ENCODE measurements at regions not wholly inside any gene's neighbourhood (a gene's known extent, or its start where the extent isn't known, plus 50 kb on each side); places are given as distances from the start of the nearest gene placed in this dataset.

- H3K27ac ChIP-seq, result no peak overlapping the region
- no peaks in the 10 kb centered on the region for H3K36me3 ChIP-seq
- H3K4me3 ChIP-seq, result no peak overlapping the region
- no peaks in the 10 kb centered on the region for H3K9me3 ChIP-seq (ENCODE audit: low read depth)
- no peak for TF ChIP-seq CTCF (IDR thresholded peaks at IDR 0.05; ENCODE audit: low read depth, low read length)
- H3K27me3 ChIP-seq, result peaks cover 31% of the 10 kb centered on the region
- DNase-seq (ENCODE audit: low read depth in 1 of 2, low spot score in 1 of 2), result peak in 1 of 2 donors; percentile 20
- H3K4me1 ChIP-seq (ENCODE audit: low read depth), result peaks cover 7% of the 10 kb centered on the region
Observed at GRCh38 chr1:38512789-38513188, 346.8 kb downstream of the RRAGC start.

GRCh38 chr1:38512024-38512767 lies 347.4 kb downstream of the RRAGC start:
- no peaks in the 10 kb centered on the region for H3K9me3 ChIP-seq (ENCODE audit: low read depth)
- DNase-seq (ENCODE audit: low read depth in 1 of 2, low spot score in 1 of 2), result no peak
- no peak for TF ChIP-seq CTCF (IDR thresholded peaks at IDR 0.05; ENCODE audit: low read depth, low read length)
- no peak overlapping the region for H3K4me3 ChIP-seq
- peaks cover 12% of the 10 kb centered on the region for H3K4me1 ChIP-seq (ENCODE audit: low read depth)
- H3K27ac ChIP-seq, result no peak overlapping the region
- no peaks in the 10 kb centered on the region for H3K36me3 ChIP-seq
- H3K27me3 ChIP-seq, result peaks cover 31% of the 10 kb centered on the region

- peaks cover 33% of the 10 kb centered on the region for H3K27me3 ChIP-seq
- H3K27ac ChIP-seq, result no peak overlapping the region
- no peak for TF ChIP-seq CTCF (IDR thresholded peaks at IDR 0.05; ENCODE audit: low read depth, low read length)
- no peak for DNase-seq (ENCODE audit: low read depth in 1 of 2, low spot score in 1 of 2)
- H3K9me3 ChIP-seq (ENCODE audit: low read depth), result no peaks in the 10 kb centered on the region
- H3K4me3 ChIP-seq, result no peak overlapping the region
- peaks cover 12% of the 10 kb centered on the region for H3K4me1 ChIP-seq (ENCODE audit: low read depth)
- no peaks in the 10 kb centered on the region for H3K36me3 ChIP-seq
Observed at GRCh38 chr1:38508232-38508631, 351.3 kb downstream of the RRAGC start.

- Histone ChIP-seq H3K4me3 (no peak overlapping the region), H3K4me1 (ENCODE audit: low read depth) (peaks cover 12% of the 10 kb centered on the region), H3K9me3 (ENCODE audit: low read depth) (no peaks in the 10 kb centered on the region), H3K36me3 (no peaks in the 10 kb centered on the region), H3K27me3 (peaks cover 32% of the 10 kb centered on the region), H3K27ac (no peak overlapping the region)
- no peak for TF ChIP-seq CTCF (IDR thresholded peaks at IDR 0.05; ENCODE audit: low read depth, low read length)
- DNase-seq (ENCODE audit: low read depth in 1 of 2, low spot score in 1 of 2), result peak in 1 of 2 donors; percentile 34
Observed at GRCh38 chr1:38507563-38507962, 352.0 kb downstream of the RRAGC start.

GRCh38 chr1:38505944-38506343 lies 353.6 kb downstream of the RRAGC start:
- no peak for TF ChIP-seq CTCF (IDR thresholded peaks at IDR 0.05; ENCODE audit: low read depth, low read length)
- Histone ChIP-seq H3K9me3 (ENCODE audit: low read depth) (no peaks in the 10 kb centered on the region), H3K36me3 (no peaks in the 10 kb centered on the region), H3K27ac (no peak overlapping the region), H3K4me3 (no peak overlapping the region), H3K4me1 (ENCODE audit: low read depth) (peaks cover 12% of the 10 kb centered on the region), H3K27me3 (peaks cover 28% of the 10 kb centered on the region)
- DNase-seq (ENCODE audit: low read depth in 1 of 2, low spot score in 1 of 2), result no peak

Measured in cardiac muscle cell (in vitro differentiated cells and primary cell).